D341Med (cell line): ENCODE measurements at regions not wholly inside any gene's neighbourhood (a gene's known extent, or its start where the extent isn't known, plus 50 kb on each side); places are given as distances from the start of the nearest gene placed in this dataset.
"Not testable (repeated sequence)": the region's sequence is repeated elsewhere in the genome, so short reads cannot be mapped to it uniquely, and the experiment has no call there.

Source experiments
- DNase-seq: peaks from one replicate; pipeline ENCODE4 v3.0.0; 2012; ENCODE audit warnings: low spot score

DNA sequence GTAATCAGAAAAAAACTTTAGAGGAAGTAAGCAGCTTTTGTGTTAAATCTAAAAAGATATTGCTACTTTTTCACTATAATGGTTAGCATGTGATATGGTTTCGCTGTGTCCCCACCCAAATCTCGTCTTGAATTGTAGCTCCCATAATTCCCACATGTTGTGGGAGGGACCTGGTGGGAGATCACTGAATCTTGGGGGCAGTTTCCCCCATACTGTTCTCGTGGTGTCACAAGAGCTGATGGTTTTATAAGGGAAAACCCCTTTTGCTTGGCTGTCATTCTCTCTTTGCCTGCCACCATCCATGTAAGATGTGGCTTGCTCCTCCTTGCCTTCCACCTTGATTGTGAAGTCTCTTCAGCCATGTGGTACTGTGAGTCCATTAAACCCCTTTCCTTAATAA, 117.1 kb downstream of the KCNJ2 start:
- no peak for DNase-seq

DNA sequence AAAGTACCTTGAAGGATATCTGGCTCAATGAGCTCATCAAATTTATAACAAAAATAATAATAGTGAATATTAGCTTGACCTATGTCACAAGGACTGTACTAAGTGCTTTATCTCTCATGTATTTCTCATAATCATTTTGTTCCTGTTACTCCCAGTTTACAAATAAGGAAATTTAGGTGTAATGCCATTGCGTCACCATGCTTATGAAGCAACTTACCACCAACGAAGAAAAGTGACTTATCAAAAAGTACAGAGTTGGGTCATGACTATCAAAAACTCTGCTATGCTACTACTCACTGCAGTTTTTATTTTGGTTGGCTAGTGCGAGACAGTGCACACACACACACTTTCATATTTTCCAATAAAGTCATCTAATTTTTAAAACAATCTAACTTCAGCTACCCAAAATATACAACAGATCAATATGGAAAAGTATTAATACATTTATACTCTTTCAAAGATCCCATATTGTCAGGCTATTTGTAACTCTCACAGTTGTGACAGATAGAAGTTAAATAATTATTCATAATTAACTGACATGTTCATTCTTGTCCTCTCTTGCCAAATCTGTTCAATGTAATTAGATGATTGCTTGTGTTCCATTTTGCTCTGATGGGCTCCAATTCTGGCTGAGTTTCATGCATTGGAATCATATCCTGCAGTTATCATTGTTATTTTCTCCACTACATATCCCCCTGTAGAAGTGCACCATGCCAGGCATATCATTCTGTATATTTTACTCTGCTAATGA, 119.4 kb downstream of the KCNJ2 start:
- no peak for DNase-seq

DNA sequence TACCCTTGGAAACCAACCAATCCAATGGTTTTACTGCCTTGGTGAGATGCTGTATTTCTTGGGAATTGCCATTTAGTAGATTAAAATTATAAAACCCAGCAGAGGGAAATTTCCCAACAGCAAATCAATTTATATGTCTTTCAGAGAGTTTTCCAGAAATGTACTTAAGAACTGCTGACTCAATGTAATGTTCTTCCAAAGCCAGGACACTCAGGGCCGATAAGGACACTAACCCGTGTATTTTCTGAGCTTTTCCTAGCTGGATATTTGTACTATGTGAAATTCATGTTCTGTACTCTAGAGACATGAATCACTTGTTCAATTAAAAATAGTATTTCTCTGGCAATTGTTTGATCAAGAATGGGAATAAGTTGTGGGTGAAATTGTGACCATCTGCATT, 121.4 kb downstream of the KCNJ2 start:
- DNase-seq, result no peak

- DNase-seq, result no peak
Measured at GRCh38 chr17:70292366-70292765, 123.0 kb downstream of the KCNJ2 start.

DNA sequence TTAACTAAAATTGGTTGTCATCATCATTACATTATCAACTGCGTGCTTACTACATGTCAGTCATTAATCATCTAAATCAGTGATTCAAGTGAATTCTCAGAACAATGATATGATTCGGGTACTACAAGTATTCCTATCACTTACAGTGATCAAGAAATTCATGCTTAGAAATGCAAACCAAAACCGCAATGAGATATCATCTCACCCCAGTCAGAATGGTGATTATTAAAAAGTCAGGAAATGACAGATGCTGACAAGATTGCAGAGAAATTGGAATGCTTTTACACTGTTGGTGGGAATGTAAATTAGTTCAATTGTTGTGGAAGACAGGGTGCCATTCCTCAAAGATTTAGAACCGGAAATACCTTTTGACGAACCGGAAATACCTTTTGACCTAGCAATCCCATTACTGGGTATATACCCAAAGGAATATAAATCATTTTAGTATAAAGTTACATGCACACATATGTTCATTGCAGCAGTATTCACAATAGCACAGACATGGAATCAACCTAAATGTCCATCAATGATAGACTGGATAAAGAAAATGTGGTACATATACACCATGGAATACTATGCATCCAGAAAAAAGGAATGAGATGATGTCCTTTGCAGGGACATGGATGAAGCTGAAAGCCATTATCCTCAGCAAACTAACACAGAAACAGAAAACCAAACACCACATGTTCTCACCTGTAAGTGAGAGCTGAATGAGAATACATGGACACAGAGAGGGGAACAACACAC, 124.4 kb downstream of the KCNJ2 start:
- DNase-seq, result not testable (repeated sequence)

GRCh38 chr17:70295329-70295728, 126.0 kb downstream of the KCNJ2 start:
- no peak for DNase-seq

DNA sequence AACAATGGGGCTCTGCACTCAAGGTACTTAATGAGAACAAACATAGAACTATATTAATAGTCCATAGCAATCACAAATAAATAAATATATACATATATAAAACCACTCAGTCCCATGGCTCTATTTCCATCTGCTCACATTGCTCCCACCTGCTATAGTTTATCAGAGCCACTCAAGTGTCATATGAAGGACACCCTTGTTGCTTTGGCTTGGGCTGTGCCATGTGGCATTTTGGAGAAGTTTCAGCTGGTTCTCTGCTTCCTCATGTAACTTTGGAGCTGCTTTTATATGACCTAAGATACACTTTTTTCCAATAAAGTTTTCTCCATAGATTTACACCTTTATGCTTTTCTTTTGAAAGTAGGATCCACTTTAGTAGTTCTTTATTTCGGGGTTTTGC, 126.4 kb downstream of the KCNJ2 start:
- DNase-seq, result no peak

DNA sequence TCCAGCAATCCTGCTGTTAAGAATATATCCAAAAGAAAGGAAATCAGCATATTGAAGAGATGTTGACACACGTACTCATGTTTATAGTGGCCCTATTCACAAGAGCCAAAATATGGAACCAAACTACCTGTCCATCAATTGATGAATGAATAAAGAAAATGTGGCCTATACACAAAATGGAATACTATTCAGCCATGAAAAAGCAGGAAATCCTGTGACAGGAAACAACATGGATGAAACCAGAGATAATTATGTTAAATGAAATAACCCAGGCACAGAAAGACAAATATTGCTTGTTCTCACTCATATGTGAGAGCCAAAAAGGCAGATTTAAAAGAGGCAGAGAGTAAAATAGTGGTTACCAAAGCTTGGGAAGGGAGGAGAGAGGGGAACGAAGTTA, 127.1 kb downstream of the KCNJ2 start:
- no peak for DNase-seq

GRCh38 chr17:70297397-70297796, 128.1 kb downstream of the KCNJ2 start:
- no peak for DNase-seq

- no peak for DNase-seq
Measured at GRCh38 chr17:70298929-70299531, 129.7 kb downstream of the KCNJ2 start.

DNA sequence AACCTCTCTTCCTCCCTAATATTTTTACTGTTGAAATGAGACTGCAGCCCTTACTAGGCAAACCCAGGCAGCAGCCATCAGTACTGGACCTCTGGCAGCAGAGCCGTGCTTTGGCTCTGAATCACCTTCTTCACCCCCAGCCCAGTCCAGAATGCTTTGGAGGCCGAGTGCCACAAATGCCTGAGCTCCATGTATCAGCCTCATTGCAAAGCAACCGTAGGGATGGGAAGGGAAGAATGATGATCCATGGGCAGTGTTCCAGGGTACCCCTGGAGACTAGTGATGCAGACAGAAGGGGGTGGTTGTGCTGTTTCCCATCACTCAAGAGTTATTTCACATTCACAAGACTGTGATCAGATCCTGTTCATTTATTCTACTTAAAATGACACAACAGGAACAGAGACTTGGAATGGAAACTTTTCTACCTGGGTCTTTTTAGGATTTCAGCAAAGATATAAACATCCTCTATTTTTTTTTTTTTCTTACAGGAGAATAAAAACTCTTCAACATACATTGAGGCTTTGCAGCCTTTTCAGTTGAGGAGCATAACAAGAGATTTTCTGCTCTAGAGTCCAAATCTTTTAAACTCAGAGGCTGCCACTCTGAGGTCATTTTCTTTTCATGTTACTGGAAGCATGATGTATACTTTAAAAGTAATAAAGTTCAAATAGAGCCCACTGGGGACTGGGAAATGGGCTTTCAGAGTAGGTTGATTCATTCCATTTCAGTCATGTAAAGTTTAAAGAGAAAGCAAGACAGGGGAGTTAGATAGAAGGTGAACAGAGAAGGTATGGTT, 138.3 kb downstream of the KCNJ2 start:
- DNase-seq, result no peak

DNA sequence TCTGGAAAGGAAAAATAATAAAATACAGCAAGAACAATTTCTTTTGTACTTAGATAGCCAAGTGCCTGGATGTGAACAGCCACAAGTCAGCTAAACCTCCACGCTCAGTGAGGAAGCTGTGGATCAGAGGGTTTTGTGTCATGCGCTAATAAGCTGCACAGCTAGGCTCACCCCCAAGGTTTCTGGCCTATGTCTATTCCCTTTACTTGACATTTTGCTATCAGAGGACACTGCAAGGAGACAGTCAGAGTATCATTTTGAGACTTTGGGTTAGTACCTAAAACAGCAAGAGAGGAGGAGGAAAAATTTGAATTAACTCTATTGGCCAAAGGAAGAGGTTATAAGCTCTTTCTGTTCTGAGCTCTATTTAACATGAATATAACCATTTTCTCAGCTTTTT, 139.3 kb downstream of the KCNJ2 start:
- DNase-seq, result no peak

DNA sequence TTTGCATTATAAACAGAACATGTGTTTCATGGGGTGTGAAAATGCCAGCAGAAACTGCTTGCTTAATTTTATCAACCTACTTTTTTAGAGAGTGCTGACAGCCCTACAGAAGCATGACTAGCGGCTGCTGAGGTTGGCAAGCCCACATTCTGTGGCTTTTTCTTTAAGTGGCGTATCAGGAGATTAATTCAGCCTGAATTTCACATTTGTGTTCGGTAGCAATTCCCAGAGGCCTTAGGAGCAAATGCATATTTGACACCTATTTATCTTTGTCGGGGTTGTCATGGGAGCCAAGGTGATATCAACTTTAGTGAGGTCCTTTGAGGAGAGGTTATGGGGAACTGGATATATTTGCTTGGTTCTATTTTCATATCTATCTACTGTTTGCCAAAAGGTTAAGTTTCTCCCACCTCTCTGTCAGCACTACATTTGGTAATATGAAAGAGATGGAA, 140.9 kb downstream of the KCNJ2 start:
- peak; percentile 41 for DNase-seq

DNA sequence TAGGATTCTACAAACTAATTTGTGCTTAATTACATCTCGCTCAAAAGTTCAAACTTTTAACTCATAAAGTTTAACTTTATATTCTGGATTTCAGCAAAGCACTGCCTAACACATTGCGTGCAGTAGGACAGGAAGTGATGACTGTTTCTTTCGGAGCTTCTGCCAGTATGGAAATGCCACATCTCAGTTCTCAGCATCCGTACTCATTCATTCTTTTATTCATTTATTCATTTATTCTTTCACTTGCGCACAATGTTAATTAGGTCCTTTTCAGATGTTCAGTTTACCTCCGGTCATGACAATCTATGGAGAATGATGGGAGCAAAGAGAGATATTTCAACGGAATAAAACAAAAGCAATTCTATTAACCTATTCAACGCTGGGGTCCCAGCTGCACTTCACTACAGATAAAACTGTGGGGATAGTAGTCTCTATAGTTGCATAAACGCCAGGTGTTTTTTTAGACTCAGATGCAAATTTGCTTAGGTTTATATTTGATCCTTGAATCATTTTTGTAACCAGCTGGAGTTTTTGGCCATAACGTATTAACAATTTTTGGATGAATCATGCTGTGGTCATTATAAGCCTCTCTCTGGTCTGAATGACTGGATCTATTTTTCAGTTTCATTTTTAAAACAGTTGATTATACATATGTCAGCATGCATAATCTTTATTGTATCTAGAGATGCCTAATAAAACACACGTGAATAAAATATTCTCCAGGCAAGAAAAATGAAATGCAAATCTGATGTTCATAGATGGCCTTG, 143.9 kb downstream of the KCNJ2 start:
- DNase-seq, result no peak

DNA sequence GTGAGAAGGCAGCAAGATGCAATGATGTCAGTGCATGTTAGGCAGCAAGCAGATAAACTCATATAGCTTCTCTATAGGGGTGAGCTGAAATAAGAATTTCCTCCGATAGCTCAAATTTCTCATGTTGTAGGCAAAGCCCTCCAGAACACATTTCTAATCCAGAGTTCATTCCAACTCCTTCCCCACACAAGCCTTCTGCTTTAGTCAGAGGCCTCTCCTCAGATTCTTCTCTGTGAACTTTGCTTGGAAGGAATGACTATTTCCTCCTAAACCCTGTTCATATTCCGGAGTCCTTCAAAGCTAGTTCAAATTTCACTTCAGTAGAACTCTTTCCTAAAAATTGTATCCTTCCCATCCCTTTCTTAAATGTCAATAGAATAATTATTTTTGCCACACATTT, 144.8 kb downstream of the KCNJ2 start:
- no peak for DNase-seq

- DNase-seq, result no peak
Measured at GRCh38 chr17:70314506-70314905, 145.2 kb downstream of the KCNJ2 start.

DNA sequence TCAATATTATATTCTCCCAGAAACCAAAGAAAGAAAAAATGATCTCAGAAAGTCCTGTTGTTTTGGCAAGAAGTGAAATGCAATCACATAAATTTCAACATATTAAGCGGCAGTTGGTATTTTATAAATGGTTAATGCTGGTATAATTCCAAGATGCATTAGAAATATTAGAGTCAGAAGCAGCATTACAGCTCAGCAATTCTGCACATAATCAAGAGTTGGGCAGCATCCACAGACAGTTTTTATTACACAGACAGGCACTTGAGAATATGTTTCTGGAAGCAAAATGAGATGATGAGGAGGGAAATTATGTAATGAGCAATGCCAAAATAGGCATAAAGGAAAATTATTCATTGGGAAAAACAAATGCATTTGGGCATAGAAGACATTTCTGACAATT, 148.1 kb downstream of the KCNJ2 start:
- no peak for DNase-seq

DNA sequence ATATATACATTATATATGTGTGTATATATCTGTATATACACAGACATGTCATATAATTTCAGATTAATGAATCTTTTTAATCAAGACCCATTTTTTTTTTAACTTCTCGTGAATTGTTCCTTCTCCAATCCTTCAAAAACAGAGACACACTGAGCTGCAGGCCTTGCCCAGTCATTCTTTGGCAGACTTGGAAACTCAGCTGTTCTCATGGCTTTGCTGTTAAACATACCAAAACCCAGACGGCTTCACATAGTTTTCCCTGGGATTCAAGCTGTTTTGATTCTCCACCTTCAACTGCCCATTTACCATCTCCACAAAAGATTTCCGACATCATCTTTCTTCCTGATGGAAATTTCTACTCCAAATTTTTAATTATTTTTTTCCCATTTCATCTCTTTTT, 148.7 kb downstream of the KCNJ2 start:
- DNase-seq, result no peak

- DNase-seq, result no peak
Measured at GRCh38 chr17:70319516-70319915, 150.2 kb downstream of the KCNJ2 start.

GRCh38 chr17:70320673-70321345, 151.5 kb downstream of the KCNJ2 start:
- no peak for DNase-seq

DNA sequence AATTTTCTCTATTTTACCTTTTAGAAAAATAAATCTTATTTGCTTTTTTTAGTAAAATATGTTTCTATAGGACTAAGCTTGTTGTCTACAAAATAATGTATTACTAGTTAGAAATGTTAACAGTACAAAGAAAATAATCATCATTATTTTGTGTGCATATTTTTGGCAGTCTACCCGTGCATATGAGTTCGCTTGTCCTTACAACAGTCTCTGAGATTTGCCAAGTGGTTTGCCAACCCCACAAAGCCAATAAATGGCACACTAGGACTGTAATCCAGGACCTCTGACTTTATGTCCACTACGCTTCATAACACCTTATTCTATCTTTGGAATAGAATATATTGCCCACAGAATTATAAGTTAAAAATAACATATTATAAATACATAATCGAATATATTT, 152.0 kb downstream of the KCNJ2 start:
- DNase-seq, result no peak
